Esophagus squamous epithelium (tissue), 4 donors: ENCODE measurements at regions not wholly inside any gene's neighbourhood (a gene's known extent, or its start where the extent isn't known, plus 50 kb on each side); places are given as distances from the start of the nearest gene placed in this dataset.

Source experiments
- POLR2A ChIP-seq, 4 donors: fragments of 450-650 bp; IDR thresholded peaks; one replicate each; pipeline ENCODE4 v1.6.1; 2017; ENCODE audit warnings: antibody characterized with exemption in 4 of 4, mild to moderate bottlenecking in 4 of 4, moderate library complexity in 3 of 4
- TF ChIP-seq, protein P1 (sequence below), 6 experiments: fragments of 450-650 bp in 4 of 6; fragments of 200-600 bp in 2 of 6; sonication (generic) in 2 of 6; IDR thresholded peaks; one replicate each; pipeline ENCODE4 v1.5.1; 2016 to 2019; ENCODE audit warnings: antibody characterized with exemption in 6 of 6, mild to moderate bottlenecking in 4 of 6, moderate library complexity in 4 of 6

DNA sequence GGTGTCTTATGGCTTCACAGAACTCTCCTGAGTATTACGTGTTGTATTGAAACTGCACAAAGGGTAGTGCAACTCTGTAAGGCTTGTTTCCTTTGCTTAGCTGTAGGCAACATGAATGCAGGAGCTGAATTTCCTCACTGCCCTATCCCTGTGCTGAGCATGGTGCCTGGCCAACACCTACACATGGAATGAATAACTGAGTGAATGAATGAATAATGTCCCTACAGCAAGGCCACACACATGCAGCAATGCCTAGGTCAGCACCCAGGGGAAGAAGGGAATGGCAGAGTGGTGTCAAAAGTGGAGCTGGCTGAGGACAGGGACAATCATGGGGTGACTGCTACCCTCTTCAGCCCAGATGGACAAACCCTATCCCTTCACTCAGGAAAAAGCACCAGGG is 655.9 kb downstream of the PTPRU start:
- TF ChIP-seq POLR2A (IDR thresholded peaks at IDR 0.05) = no peak
- TF ChIP-seq, protein P1, sequence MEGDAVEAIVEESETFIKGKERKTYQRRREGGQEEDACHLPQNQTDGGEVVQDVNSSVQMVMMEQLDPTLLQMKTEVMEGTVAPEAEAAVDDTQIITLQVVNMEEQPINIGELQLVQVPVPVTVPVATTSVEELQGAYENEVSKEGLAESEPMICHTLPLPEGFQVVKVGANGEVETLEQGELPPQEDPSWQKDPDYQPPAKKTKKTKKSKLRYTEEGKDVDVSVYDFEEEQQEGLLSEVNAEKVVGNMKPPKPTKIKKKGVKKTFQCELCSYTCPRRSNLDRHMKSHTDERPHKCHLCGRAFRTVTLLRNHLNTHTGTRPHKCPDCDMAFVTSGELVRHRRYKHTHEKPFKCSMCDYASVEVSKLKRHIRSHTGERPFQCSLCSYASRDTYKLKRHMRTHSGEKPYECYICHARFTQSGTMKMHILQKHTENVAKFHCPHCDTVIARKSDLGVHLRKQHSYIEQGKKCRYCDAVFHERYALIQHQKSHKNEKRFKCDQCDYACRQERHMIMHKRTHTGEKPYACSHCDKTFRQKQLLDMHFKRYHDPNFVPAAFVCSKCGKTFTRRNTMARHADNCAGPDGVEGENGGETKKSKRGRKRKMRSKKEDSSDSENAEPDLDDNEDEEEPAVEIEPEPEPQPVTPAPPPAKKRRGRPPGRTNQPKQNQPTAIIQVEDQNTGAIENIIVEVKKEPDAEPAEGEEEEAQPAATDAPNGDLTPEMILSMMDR (IDR thresholded peaks at IDR 0.05) = no peak
